HG03103 (cell line): ENCODE measurements at regions not wholly inside any gene's neighbourhood (a gene's known extent, or its start where the extent isn't known, plus 50 kb on each side); places are given as distances from the start of the nearest gene placed in this dataset.

Experiments used
- ATAC-seq: cut with Tn5 transposase; IDR thresholded peaks from one replicate; pipeline ENCODE4 v1.9.1; 2021; ENCODE audit warnings: low read depth; ENCODE audit not compliant: unreplicated experiment

GRCh38 chr9:107888773-107889227, 399.2 kb upstream of the KLF4 start:
- no peak for ATAC-seq

- no peak for ATAC-seq
Observed at GRCh38 chr9:107886826-107887225, 397.3 kb upstream of the KLF4 start.

- ATAC-seq = peak; percentile 97
Observed at GRCh38 chr9:107883496-107884124, 394.0 kb upstream of the KLF4 start.

- ATAC-seq = no peak
Observed at GRCh38 chr9:107881626-107882300, 392.2 kb upstream of the KLF4 start.

GRCh38 chr9:107878462-107878861, 388.9 kb upstream of the KLF4 start:
- ATAC-seq = no peak

GRCh38 chr9:107875571-107875980, 386.0 kb upstream of the KLF4 start:
- ATAC-seq = no peak

GRCh38 chr9:107874591-107875369, 385.2 kb upstream of the KLF4 start:
- peak; percentile 73 for ATAC-seq

- peak; percentile 23 for ATAC-seq
Observed at GRCh38 chr9:107874137-107874536, 384.6 kb upstream of the KLF4 start.

- no peak for ATAC-seq
Observed at GRCh38 chr9:107872457-107873192, 383.1 kb upstream of the KLF4 start.

GRCh38 chr9:107870927-107871680, 381.5 kb upstream of the KLF4 start:
- no peak for ATAC-seq

GRCh38 chr9:107870221-107870620, 380.7 kb upstream of the KLF4 start:
- ATAC-seq = no peak

GRCh38 chr9:107869111-107869510, 379.5 kb upstream of the KLF4 start:
- no peak for ATAC-seq

GRCh38 chr9:107868186-107868585, 378.6 kb upstream of the KLF4 start:
- no peak for ATAC-seq

- ATAC-seq = no peak
Observed at GRCh38 chr9:107867738-107868137, 378.2 kb upstream of the KLF4 start.

GRCh38 chr9:107866711-107867311, 377.2 kb upstream of the KLF4 start:
- no peak for ATAC-seq

GRCh38 chr9:107863396-107863795, 373.8 kb upstream of the KLF4 start:
- ATAC-seq = no peak

- ATAC-seq = no peak
Observed at GRCh38 chr9:107862881-107863280, 373.3 kb upstream of the KLF4 start.

- ATAC-seq = no peak
Observed at GRCh38 chr9:107862323-107862722, 372.8 kb upstream of the KLF4 start.

- no peak for ATAC-seq
Observed at GRCh38 chr9:107861075-107861474, 371.5 kb upstream of the KLF4 start.

- ATAC-seq = no peak
Observed at GRCh38 chr9:107858260-107858659, 368.7 kb upstream of the KLF4 start.
